IPS-NIHi7 (cell line): ENCODE measurements at regions not wholly inside any gene's neighbourhood (a gene's known extent, or its start where the extent isn't known, plus 50 kb on each side); places are given as distances from the start of the nearest gene placed in this dataset.

ENCODE experiments used
- DNase-seq: peaks from one replicate; pipeline ENCODE4 v3.0.0; 2012; ENCODE audit warnings: mixed read lengths; ENCODE audit errors: extremely low spot score

GRCh38 chr2:158732573-158733429 lies 62.3 kb upstream of the DAPL1 start:
- DNase-seq, result no peak

- DNase-seq, result no peak
Measured at GRCh38 chr2:158733430-158733755, 61.7 kb upstream of the DAPL1 start.

GRCh38 chr2:158734442-158734841 lies 60.7 kb upstream of the DAPL1 start:
- DNase-seq, result no peak

GRCh38 chr2:158735822-158736580 lies 59.1 kb upstream of the DAPL1 start:
- no peak for DNase-seq

GRCh38 chr2:158738363-158738762 lies 56.8 kb upstream of the DAPL1 start:
- no peak for DNase-seq

- DNase-seq, result no peak
Measured at GRCh38 chr2:158740127-158740526, 55.0 kb upstream of the DAPL1 start.

GRCh38 chr2:158740621-158741020 lies 54.5 kb upstream of the DAPL1 start:
- no peak for DNase-seq

GRCh38 chr2:158741625-158742024 lies 53.5 kb upstream of the DAPL1 start:
- DNase-seq, result no peak

GRCh38 chr2:158742536-158742935 lies 52.6 kb upstream of the DAPL1 start:
- no peak for DNase-seq

GRCh38 chr2:158743466-158743865 lies 51.7 kb upstream of the DAPL1 start:
- no peak for DNase-seq

GRCh38 chr2:158743879-158744278 lies 51.2 kb upstream of the DAPL1 start:
- no peak for DNase-seq

- peak; percentile 72 for DNase-seq
Measured at GRCh38 chr2:158745067-158745865, 49.9 kb upstream of the DAPL1 start.
